HepG2 (cell line): ENCODE measurements at regions not wholly inside any gene's neighbourhood (a gene's known extent, or its start where the extent isn't known, plus 50 kb on each side); places are given as distances from the start of the nearest gene placed in this dataset.

ENCODE experiments used
- HDAC2 ChIP-seq: sonication (generic); formaldehyde crosslinking; IDR thresholded peaks from 2 replicates; pipeline ENCODE4 v1.4.0; 2020; ENCODE audit warnings: missing genetic modification reagents
- SAFB2 ChIP-seq: sonication (generic); formaldehyde crosslinking; IDR thresholded peaks from 2 replicates; pipeline ENCODE4 v1.5.1; 2020; ENCODE audit warnings: missing genetic modification reagents, low read depth, mild to moderate bottlenecking, borderline replicate concordance
- TBP ChIP-seq: sonication (generic); formaldehyde crosslinking; IDR thresholded peaks from 2 replicates; pipeline ENCODE4 v1.5.0; 2020; ENCODE audit warnings: missing genetic modification reagents
- ZNF431 ChIP-seq: sonication (generic); formaldehyde crosslinking; IDR thresholded peaks from 2 replicates; pipeline ENCODE4 v1.9.0; 2022; ENCODE audit warnings: missing genetic modification reagents, low read depth, mild to moderate bottlenecking, borderline replicate concordance

DNA sequence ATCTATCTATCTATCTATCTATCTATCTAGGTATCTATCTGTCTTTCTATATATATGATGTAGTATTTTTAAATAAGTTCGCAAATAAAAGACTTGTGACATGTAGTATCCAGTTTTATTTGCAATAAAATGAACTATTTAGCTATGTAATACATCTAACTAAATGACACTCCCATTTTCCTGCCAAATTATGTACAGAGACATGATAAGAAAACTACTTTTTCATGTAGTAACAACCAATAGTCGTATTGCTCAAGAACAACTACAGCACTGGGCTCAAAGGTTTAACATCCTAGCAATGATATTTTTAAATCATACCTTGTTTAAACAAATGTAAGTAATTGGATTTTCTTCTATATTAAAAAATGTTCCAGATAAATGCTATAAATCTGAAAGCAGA is 55.5 kb upstream of the FLRT2 start:
- TF ChIP-seq TBP (CRISPR knock-in tag) (no peak), SAFB2 (CRISPR knock-in tag) (no peak), HDAC2 (CRISPR knock-in tag) (no peak), ZNF431 (CRISPR knock-in tag) (no peak)
